HG03571 (cell line): ENCODE measurements at regions not wholly inside any gene's neighbourhood (a gene's known extent, or its start where the extent isn't known, plus 50 kb on each side); places are given as distances from the start of the nearest gene placed in this dataset.

ENCODE experiments used
- ATAC-seq: cut with Tn5 transposase; IDR thresholded peaks from one replicate; pipeline ENCODE4 v1.9.1; 2021; ENCODE audit not compliant: unreplicated experiment

DNA sequence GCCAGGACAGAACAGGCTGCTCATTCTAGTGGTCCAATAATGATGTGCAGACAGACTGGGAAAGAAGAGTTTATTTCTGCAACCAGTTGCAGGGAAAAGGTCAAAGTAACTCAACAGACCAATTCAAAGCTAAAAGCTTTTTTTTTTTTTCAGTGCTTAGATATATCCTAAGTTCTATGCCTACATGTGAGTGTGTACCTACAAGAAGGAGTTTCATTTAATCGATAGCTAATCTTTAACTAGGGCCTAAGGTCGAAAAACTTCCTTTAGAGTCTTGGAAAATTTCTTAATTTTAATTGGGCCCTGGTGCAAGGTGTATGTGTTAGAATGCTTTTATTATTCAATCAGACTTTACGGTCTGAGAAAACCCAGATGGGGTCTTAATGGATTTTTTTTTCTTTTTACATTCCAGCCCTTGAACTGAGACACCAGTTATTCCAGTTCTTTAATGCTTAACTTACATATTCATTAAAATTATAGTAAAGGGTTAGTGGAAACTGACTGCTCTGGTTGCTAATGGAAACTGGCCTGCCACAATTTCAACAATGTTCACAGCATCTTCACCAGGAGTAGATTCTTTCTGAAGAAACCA is 365.3 kb downstream of the MTRR start:
- ATAC-seq = no peak

DNA sequence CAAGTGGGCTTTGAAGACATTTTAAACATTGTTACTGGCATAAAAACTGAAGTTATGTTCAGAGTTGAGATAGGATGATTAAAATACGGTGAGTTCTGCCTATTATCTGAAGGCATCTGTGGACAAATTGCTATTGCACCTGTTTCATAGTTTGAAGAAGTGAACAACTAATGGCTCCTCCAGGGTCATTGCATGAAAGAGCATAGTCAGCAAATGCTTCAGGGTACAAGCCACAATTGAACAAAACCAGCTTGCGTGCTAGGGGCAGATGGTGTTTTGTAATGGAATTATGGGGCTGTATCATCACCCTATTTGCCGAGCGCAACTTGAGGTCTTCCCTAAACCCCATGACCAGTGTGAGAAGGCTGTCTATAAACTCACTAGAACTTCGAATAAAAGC is 369.1 kb downstream of the MTRR start:
- no peak for ATAC-seq

DNA sequence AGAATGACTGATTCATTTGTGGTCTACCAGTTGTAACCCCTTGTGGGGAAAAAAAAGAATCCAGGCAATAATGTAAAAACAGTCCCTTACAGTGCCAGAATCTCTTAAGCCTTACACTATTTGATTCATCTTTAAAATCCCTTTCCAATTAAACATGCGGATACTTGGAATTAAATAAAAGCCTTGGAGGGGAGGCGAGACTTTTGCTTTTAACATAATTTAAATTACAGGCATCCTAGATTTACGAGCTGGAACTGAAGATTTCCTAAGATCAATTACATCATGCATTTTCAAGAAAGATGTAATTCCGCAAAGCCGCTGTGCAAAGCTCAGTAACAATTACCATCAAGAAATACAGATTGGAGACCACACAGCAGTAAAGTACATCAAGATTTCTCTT is 370.2 kb downstream of the MTRR start:
- no peak for ATAC-seq

DNA sequence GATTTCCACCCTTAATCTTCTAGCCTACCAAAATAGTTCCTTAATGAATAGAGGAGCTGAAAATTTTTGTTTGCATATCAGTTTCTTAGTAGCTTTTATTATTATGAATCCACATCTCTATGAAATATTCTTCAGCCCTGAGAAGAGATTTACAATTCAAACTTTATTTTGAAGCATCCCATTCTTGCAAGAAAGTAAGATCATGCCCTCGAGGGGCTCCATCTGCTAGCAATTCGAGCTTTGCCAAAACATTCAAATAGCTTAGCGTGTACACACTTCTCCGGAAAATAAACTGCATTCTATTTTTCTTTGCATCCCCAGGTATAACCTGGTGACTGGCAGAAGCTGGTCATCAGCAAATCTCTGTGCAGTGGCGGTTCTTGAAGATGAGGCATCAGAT is 370.7 kb downstream of the MTRR start:
- no peak for ATAC-seq

DNA sequence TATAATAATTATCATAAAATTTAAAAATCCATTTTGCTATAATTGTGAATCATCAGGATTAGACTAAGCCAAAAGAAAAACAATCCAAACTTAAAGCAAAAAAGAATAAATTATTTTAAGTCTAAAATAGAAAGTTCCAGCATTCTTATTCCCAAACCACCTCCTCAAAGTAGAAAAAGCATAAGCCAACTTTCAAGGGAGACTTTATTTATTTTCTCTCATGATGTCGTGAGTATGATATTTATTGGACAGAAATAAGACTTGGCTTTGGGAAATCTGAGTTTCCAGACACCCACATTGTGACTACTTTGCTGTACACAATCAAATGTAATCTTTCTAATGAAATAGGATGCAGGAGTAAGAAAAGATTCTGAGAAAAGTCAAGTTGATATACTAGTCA is 372.1 kb downstream of the MTRR start:
- ATAC-seq = no peak

DNA sequence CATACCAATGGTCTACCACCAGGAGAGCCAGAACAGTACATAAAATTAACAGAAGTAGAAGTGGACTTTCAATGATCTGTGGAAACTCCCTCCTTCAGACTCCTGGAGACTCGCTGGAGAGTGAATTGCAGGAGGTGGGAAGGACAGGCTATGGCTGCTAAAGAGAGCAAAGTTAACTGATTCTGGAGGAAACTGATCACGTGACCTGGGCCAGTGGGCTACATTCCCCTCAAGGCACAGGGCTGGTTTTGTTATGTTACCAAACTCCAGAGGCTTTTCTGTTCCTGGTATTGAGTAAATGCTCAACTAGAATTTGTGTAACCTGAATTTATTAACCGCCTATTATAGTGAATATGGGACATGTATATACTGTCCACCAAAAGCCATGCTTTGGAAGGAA is 372.6 kb downstream of the MTRR start:
- no peak for ATAC-seq

DNA sequence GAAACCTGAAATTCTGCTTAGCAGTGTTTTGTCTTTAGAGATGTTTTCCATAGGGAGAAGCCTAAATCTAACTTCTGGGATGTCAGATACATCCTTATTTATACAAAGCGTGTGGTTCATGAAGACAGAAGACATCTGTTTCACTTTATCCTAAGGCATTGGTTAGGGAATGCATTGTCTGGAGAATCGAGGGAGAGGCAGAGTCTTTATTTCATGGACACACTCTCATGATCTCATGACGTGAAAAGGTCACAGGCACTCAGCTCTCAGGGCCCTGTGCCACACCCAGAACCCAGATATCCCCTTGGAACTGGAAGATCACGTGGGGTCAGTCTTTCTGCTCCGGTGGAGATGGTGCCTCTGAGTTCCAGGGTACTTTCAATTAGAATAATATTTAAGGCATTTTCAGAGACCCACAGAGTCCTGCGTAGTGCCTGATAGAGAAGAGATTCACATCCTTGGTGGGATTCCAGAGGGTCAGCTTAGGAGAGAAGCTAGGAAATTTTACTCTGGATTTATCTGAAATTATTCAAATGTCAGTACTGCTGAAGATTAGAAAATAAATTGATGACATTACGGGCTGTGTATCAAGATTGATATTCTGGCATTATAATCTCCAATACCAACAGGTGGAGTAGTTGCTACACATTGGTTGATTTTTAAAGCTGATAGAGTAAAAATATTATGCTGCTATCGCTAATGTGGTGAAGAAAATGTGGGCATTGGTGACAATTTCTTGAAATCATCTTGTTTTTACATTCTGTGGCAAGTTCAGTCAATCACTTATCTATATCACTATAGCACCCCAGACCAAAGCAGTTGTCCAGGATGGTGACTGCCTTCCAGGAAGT is 378.3 kb downstream of the MTRR start:
- no peak for ATAC-seq

DNA sequence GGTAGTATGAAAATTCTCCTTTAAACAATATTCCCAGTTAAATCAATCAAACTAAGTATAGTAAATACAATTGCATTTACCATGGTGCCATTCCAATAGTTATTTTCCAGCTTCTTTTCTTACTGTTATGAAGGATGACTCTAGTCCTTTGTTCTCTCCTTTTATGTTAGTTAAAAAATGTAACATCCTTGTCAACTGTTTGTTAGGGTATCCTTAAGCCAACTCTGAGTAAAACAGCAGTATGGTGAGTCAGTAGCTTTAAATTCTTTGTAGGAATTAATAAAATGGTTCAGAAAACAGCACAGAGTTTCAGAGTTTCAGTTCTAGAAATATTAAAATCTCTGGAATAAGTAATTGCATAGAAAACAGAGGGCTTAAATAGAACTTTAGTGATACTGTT is 384.4 kb downstream of the MTRR start:
- no peak for ATAC-seq

DNA sequence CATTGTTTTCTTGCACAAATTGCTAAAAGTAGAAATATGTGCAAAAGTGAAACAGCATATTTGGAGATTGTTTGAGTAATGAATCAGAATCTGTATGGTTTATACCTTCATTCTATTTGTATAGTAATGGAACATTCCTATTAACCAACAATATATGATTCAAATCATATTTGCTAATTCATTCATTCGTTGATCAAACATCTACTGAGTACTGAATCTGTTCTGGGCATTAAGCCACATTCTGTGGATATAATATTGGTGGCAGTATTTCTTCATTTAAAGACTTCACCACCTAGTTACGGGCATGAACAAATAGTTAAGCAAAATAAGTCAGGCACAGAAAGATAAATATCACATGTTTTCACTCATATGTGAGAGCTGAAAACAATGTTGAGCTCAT is 385.7 kb downstream of the MTRR start:
- no peak for ATAC-seq

DNA sequence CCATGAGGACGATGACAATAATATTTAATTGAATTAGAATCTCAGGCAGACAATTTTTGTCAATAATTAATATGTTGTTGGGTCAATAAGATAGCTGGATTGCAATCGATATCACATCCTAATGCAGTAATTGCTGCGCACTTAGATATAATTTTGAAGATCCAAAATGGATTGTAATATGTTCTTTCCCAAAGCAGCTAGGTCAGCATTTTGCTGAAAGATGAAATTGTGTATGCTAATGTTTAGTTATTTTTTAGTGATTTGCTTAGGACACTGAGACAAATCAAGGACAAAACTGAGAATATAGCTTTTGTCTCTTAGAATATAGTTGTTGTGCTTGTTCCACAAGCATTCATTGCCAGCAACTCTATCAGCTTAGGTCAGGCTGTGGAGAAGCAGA is 389.9 kb downstream of the MTRR start:
- no peak for ATAC-seq

DNA sequence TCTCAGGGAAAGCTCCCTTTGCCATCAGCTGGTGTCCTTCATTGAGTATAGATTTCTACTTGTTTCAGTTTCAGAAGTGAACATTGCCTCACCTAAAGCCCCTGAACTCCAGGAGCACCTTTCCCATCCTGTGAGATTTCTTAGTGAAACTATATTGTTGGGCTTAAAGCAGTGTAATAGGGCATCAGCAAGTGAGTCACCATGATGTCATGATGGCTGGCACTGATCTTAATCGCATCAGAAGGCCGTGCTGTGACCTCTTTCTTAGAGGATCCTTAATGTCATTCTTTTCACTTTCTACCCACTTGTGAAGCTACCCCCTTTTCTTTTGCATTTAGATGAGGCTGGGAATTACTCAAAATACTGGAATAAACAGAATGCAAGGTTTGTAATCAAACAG is 401.3 kb downstream of the MTRR start:
- ATAC-seq = no peak

DNA sequence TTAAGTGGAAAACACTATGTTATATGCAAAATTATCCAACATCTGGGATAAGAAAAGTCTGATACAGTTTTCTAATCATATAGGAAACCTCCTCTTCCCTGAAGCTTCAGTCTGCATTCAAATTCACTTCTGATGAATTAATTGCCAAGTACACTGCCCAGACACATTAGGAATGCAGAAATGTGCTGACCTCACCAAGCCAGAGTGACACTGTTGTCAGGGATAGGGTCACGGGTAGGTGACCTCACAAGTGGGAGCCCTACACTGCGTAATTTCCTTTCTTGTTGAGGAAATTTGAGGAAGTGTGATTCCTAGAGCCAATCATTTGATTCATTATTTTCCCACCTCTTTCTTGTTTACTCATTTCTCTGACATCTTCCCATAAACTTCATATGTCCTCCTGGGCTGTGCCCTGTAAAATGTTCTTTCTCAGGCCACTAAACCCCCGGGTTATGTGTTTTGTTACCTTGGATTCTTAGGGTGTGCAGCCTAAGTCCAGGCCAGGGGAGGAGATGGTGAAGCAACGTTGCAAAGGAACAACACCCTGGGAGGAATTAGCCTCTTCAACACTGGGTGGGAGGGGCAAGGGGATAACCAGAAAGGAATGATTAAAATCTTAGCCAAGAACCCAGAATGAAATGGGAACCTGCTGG is 411.9 kb downstream of the MTRR start:
- ATAC-seq = no peak

DNA sequence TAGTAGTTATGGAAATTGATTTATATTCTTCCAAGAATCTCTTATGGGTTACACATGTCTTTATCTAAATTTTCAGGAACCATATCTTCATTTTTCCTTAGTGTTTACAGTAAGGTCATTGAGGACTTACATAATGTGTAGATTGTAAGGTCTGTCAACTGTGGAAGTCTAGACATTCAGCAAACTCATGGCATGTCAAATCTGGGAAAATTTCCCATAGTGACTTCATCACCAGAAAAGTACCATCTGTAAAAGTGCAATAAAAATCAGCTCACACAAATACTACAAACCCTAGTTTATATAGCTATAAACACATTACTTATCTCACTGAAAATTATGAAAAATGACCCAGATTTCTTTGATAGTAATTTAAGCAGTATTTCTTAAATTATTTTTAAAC is 419.4 kb downstream of the MTRR start:
- ATAC-seq = no peak

DNA sequence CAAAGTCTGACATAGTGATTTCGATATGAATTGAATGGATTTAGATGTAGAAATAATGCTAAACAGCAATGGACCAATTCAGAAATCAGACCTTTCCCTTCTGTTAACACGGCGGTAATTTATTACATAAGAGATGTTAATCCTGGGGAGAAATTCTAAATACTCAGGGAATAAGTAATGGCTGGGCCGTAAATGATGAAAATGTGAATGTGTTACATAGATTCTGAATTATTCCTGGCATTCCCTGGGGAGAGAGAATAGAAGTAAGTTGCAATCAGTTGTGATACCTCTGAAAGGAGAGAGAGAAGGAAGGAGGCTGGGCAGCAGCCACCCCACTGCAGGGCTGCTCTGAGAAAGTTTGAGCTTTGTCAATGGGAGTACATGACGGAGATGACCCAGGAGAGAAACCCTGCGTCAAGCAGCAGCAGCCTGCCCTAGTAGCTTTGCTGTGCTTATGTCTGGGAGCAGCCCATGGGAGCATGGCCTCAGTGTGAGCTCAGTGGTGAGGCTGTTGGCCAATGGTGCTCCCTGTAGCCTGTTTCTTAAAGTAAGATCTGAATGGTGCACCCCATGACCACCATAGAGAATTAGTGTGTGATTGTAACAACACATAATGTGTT is 420.1 kb downstream of the MTRR start:
- ATAC-seq = no peak

DNA sequence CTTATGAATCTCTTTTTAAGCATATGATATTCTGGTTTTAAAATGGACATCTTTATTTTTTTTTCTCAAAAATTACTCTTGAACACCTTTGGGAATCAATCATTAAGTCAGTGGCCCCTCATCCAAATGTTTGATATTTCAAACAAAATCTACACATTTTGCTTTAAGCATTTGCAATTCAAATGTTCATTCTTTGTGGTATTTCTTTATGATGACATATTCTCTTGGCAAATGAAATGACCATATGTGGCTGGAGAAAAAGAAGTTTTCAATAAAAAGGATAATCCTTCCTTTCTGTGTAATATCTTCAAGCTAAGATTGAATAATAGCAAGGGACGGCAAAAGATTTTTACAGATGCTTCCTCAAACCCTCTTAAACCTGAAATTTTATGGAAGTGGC is 420.8 kb downstream of the MTRR start:
- no peak for ATAC-seq

DNA sequence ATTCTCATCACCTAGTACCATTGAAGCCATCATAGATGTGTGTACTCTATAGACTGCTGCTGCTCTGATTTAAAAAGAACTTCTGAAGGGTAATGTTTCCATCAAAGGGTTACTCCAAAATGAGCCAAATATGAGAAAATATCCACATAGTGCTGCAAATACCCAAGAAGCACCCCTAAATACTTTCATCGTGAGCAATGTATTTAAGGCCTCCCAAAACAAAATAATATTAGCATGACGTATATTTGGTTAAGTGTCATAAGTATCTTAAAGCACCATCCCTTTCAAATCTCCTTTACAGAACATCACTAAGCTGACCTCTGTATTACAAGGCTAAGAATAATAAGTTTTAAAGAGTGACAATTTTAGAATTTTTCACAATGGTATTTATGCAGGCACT is 421.8 kb downstream of the MTRR start:
- ATAC-seq = no peak

DNA sequence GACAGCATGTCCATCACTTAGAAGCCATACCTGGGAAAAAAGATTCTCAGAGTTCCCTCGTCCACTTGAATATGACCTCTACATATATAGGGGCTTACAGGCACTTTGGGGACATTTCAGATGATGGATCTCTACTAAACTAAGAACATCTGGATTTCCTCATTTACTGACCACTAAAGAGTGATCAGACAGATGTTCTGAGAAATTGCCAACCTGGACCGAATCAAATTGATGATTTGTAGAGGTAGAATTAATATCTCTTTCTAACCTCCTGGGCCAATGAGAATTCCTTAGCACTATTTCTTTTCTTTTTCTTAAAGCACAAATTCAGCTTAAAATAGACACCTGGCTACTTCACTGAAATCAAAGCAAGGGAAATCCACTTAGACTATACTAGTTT is 422.7 kb downstream of the MTRR start:
- no peak for ATAC-seq

DNA sequence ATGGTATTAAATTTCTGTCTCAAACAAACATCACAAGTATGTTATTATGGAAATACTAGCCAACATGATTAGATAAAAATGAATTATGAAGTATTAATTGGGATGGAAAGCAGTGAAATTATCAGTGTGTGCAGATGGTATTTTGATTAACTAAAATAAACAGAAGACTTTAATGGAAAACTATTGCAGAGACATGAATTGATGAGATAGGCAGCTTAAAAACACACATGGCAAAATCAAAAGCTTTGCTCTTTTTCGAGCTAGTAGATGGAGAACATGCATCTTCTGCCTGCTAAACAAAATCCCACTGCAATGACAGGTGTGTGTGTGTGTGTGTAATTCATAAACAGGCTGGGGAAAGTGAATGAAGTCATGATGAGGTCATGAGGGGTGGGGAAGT is 426.2 kb downstream of the MTRR start:
- ATAC-seq = no peak

DNA sequence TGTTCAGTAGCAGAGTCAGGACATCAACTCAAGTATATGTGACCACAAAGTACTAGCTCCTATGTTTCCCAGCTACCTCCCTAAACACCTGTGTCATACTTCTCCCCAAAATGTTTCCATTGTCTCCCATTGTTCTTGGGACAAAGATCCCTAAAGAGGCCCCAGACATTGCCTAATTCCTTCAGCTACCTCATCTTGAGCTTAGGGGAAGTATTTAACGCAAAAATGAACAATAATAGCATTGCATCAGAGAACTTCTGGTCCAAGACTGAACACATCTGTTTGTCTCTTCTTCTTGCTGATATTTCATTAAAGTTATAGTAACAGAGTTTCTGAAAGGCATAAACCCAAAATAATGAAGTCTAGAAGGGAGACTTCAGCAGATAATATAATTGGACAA is 430.8 kb downstream of the MTRR start:
- no peak for ATAC-seq

DNA sequence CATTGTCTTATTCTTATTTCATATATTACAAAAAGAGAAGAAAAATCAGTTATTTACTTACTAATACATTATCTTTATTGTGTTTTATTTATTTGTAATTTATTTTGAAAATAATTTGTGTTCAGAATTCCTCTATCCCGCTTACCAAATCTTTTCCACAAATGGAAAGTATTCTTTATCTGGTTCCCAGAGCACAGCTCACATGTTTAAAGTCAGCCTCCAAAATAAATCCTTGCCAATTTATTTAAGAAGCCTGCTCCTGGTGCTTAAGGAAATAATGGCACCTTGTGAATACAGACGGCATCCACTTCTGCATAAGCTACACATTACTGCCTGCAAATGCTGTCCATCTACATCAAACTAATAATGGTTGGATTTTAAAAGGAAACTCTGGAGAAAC is 435.4 kb downstream of the MTRR start:
- no peak for ATAC-seq

DNA sequence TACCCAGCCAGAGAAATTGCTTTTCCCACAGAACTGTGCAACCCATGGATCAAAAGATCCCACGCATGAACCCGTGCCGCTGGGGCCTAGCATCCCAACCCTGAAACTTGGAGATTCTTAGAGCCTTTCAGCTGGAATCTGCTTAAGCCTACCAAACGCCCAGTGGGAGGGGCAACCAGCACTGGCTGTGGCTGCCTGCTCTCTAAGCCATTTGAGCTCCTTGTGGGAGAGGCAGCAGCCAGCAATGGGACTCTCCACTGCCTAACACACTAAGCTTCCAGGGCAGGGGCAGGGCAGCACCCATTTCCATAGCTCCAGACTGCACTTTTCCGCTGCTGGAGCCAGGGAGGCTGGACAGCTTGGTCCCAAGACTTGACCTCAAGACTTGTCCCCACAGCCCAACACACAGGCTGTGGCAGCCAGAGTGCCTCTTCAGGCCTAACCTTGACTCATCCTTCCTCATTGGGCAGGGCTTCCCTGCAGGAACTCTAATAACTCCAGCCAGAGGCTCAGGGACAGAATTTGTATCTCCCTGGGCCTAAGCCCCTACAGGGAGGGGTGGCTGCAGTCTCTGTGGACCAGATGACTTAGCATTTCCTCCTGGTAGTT is 437.4 kb downstream of the MTRR start:
- ATAC-seq = no peak

DNA sequence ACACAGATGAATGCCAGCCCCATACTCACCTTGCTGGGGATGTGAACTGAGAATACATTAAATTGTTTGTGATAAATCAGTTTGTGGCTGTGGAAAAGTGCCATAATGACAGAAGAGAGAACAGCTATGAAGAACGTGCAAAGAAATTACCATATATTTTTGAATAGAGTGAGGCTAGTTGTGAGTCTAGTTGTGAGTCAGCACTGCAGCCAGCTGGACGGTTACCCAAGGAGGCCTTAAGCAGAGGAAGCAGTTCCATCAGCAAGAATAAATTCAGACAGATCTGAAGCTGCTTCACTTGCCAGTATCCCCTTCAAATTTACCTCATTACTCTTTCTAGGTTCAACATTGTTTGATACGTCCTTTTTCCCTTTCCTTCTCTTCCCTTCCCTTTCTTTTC is 446.0 kb downstream of the MTRR start:
- no peak for ATAC-seq
